HepG2 (cell line): ENCODE measurements at regions not wholly inside any gene's neighbourhood (a gene's known extent, or its start where the extent isn't known, plus 50 kb on each side); places are given as distances from the start of the nearest gene placed in this dataset.

ENCODE experiments used
- ATF2 ChIP-seq: sonication (generic); formaldehyde crosslinking; IDR thresholded peaks from 2 replicates; pipeline ENCODE4 v1.4.0; 2020; ENCODE audit warnings: missing genetic modification reagents
- HDAC2 ChIP-seq: sonication (generic); formaldehyde crosslinking; IDR thresholded peaks from 2 replicates; pipeline ENCODE4 v1.4.0; 2020; ENCODE audit warnings: missing genetic modification reagents
- NKX3-1 ChIP-seq: sonication (generic); formaldehyde crosslinking; IDR thresholded peaks from 2 replicates; pipeline ENCODE4 v1.5.0; 2020; ENCODE audit warnings: missing genetic modification reagents
- REL ChIP-seq: sonication (generic); formaldehyde crosslinking; conservative IDR thresholded peaks from 2 replicates; pipeline ENCODE4 v1.8.0; 2022; ENCODE audit warnings: mild to moderate bottlenecking, missing genetic modification reagents, moderate library complexity
- SP5 ChIP-seq: IDR thresholded peaks from 2 replicates; pipeline ENCODE4 v1.6.1; 2016; ENCODE audit warnings: low read depth, borderline replicate concordance
- ZNF10 ChIP-seq: sonication (generic); formaldehyde crosslinking; IDR thresholded peaks from 2 replicates; pipeline ENCODE4 v1.4.0; 2020; ENCODE audit warnings: mild to moderate bottlenecking, low read depth, missing genetic modification reagents, borderline replicate concordance
- ZNF280D ChIP-seq: sonication (generic); formaldehyde crosslinking; IDR thresholded peaks from 2 replicates; pipeline ENCODE4 v1.5.1; 2020; ENCODE audit warnings: mild to moderate bottlenecking, missing genetic modification reagents
- ZNF687 ChIP-seq: sonication (generic); formaldehyde crosslinking; IDR thresholded peaks from 2 replicates; pipeline ENCODE4 v1.5.1; 2020; ENCODE audit warnings: mild to moderate bottlenecking, missing genetic modification reagents, moderate library complexity

- TF ChIP-seq ZNF687 (CRISPR knock-in tag) (no peak), SP5 (CRISPR knock-in tag) (no peak), ZNF280D (CRISPR knock-in tag) (no peak), ZNF10 (CRISPR knock-in tag) (no peak), NKX3-1 (CRISPR knock-in tag) (no peak), HDAC2 (CRISPR knock-in tag) (no peak), ATF2 (CRISPR knock-in tag) (no peak), REL (CRISPR knock-in tag) (no peak)
- TF ChIP-seq, all 625 proteins: peak for 0
Measured at GRCh38 chr11:115047631-115048030, 369.3 kb downstream of the NXPE2 start (continued).
